Endodermal cell (in vitro differentiated cells): ENCODE measurements at regions not wholly inside any gene's neighbourhood (a gene's known extent, or its start where the extent isn't known, plus 50 kb on each side); places are given as distances from the start of the nearest gene placed in this dataset.

Experiments used
- DNase-seq: peaks from one replicate; pipeline ENCODE4 v3.0.0-alpha.2; 2017
- H3K27ac ChIP-seq: 2 replicates; pipeline ENCODE4 v1.5.1; 2013; ENCODE audit warnings: mild to moderate bottlenecking, low read depth, low read length, moderate library complexity
- H3K27me3 ChIP-seq: 2 replicates; pipeline ENCODE4 v1.6.1; 2013; ENCODE audit warnings: mild to moderate bottlenecking, low read length, moderate library complexity; ENCODE audit not compliant: insufficient read depth, control insufficient read depth, poor library complexity, severe bottlenecking
- H3K36me3 ChIP-seq: 2 replicates; pipeline ENCODE4 v1.7.0; 2013; ENCODE audit warnings: mild to moderate bottlenecking, low read length, moderate library complexity; ENCODE audit not compliant: control insufficient read depth, insufficient read depth
- H3K4me1 ChIP-seq: one replicate; pipeline ENCODE4 v1.7.0; 2013; ENCODE audit warnings: low read length; ENCODE audit not compliant: control insufficient read depth, insufficient read depth
- H3K4me3 ChIP-seq: 2 replicates; pipeline ENCODE4 v1.5.1; 2013; ENCODE audit warnings: mild to moderate bottlenecking, low read length, moderate library complexity
- H3K9ac ChIP-seq: 2 replicates; pipeline ENCODE4 v1.6.1; 2013; ENCODE audit warnings: mild to moderate bottlenecking, low read length, moderate library complexity; ENCODE audit not compliant: poor library complexity, severe bottlenecking; ENCODE audit errors: extremely low read depth
- H3K9me3 ChIP-seq: 2 replicates; pipeline ENCODE4 v1.6.1; 2013; ENCODE audit warnings: mild to moderate bottlenecking, low read length, moderate library complexity; ENCODE audit not compliant: control insufficient read depth
- H3K27ac Mint-ChIP-seq: 2 replicates; pipeline ENCODE4 v1.8.0; 2020; ENCODE audit warnings: mixed read lengths
- H3K27me3 Mint-ChIP-seq: 2 replicates; pipeline ENCODE4 v1.8.0; 2021; ENCODE audit warnings: mild to moderate bottlenecking, mixed read lengths; ENCODE audit not compliant: insufficient read depth
- H3K36me3 Mint-ChIP-seq: 2 replicates; pipeline ENCODE4 v1.8.0; 2020; ENCODE audit warnings: low read depth, mixed read lengths
- H3K4me1 Mint-ChIP-seq: 2 replicates; pipeline ENCODE4 v1.8.0; 2020; ENCODE audit warnings: mixed read lengths
- H3K4me3 Mint-ChIP-seq: 2 replicates; pipeline ENCODE4 v1.8.0; 2020; ENCODE audit warnings: mild to moderate bottlenecking, moderate library complexity, mixed read lengths
- H3K9me3 Mint-ChIP-seq: 2 replicates; pipeline ENCODE4 v1.8.0; 2020; ENCODE audit warnings: mild to moderate bottlenecking, mixed read lengths
- CTCF ChIP-seq: fragments of 200-600 bp; sonication (generic); conservative IDR thresholded peaks from 2 replicates; pipeline ENCODE4 v1.5.0; 2021; ENCODE audit warnings: antibody characterized with exemption, mild to moderate bottlenecking
- WGBS, 2 experiments: methylation state at CpG; one replicate each; pipeline versions ENCODE4 v1.1.5 to v1.1.7; 2013; ENCODE audit warnings: missing lambda C conversion rate in 2 of 2, mixed read lengths in 1 of 2; ENCODE audit not compliant: insufficient coverage in 1 of 2, insufficient read length in 1 of 2; 5-methylcytosine and 5-hydroxymethylcytosine counted together

- H3K36me3 ChIP-seq = no peaks in the 10 kb centered on the region
- Mint-ChIP-seq H3K36me3 (no peaks in the 10 kb centered on the region), H3K4me1 (no peaks in the 10 kb centered on the region), H3K27me3 (no peaks in the 10 kb centered on the region), H3K4me3 (no peak overlapping the region), H3K9me3 (no peaks in the 10 kb centered on the region), H3K27ac (no peak overlapping the region)
- no peaks in the 10 kb centered on the region for H3K4me1 ChIP-seq
- no peak for TF ChIP-seq CTCF
- WGBS, 2 experiments = 91% methylated on average over 1 of the region's 1 CpG; no CpG with 5 or more reads in 1 of the 2 experiments
- H3K4me3 ChIP-seq = no peak overlapping the region
- DNase-seq = no peak
- H3K27ac ChIP-seq = no peak overlapping the region
- no peak overlapping the region for H3K9ac ChIP-seq
- H3K9me3 ChIP-seq = no peaks in the 10 kb centered on the region
- no peaks in the 10 kb centered on the region for H3K27me3 ChIP-seq
Observed at GRCh38 chr5:143472576-143472975, 69.1 kb upstream of the NR3C1 start.

DNA sequence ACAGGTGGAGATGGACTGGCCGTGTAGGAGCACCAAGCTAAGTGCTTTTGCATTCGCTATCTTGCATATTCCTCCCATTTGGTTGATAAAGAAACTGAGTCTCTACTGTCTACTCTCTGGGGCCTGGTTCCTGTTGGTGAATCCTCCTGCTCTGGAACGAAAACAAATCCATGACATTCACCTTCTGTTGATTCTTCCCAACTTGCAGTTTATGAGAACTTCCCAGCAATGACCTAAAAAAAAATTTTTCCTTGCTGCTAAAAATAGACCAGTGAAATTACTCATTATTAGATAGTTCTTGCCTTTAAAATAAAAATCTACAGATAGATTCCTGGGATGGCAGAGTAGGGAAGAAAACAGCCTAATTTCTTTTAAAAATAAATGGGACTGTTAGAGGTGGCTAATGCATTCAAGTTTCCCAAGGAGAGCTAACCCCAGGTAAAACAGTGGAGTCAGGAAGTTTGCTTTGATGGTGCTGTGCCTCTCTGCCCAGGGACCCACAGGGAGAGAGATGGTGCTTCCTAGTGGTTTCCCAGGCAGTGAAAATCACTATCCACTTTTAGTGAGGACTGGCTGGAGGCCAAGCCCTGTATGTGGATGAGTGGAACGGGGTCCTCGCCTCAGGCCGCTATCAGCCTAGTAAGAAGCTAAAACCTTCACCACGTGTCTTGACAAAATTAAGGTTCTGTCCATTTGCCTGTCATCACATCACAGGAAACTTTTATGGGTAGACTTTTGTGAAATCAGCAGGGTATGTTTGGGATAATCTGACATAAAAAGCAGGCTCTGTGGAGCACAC, 68.4 kb upstream of the NR3C1 start:
- no peaks in the 10 kb centered on the region for H3K36me3 ChIP-seq
- WGBS, 2 experiments = 89 to 95% methylated on average over 4 to 7 of the region's 7 CpGs
- H3K27ac Mint-ChIP-seq = no peak overlapping the region
- H3K9me3 ChIP-seq = no peaks in the 10 kb centered on the region
- H3K9ac ChIP-seq = no peak overlapping the region
- H3K36me3 Mint-ChIP-seq = no peaks in the 10 kb centered on the region
- H3K27me3 Mint-ChIP-seq = no peaks in the 10 kb centered on the region
- H3K4me3 ChIP-seq = no peak overlapping the region
- H3K4me3 Mint-ChIP-seq = no peak overlapping the region
- no peaks in the 10 kb centered on the region for H3K4me1 ChIP-seq
- H3K9me3 Mint-ChIP-seq = no peaks in the 10 kb centered on the region
- no peaks in the 10 kb centered on the region for H3K4me1 Mint-ChIP-seq
- TF ChIP-seq CTCF = no peak
- H3K27me3 ChIP-seq = no peaks in the 10 kb centered on the region
- no peak overlapping the region for H3K27ac ChIP-seq
- no peak for DNase-seq

GRCh38 chr5:143471041-143471509, 67.6 kb upstream of the NR3C1 start:
- Mint-ChIP-seq H3K36me3 (no peaks in the 10 kb centered on the region), H3K27me3 (no peaks in the 10 kb centered on the region), H3K9me3 (no peaks in the 10 kb centered on the region), H3K4me3 (no peak overlapping the region), H3K4me1 (no peaks in the 10 kb centered on the region), H3K27ac (no peak overlapping the region)
- Histone ChIP-seq H3K27ac (no peak overlapping the region), H3K4me1 (no peaks in the 10 kb centered on the region), H3K4me3 (no peak overlapping the region), H3K36me3 (no peaks in the 10 kb centered on the region), H3K27me3 (no peaks in the 10 kb centered on the region), H3K9ac (no peak overlapping the region), H3K9me3 (no peaks in the 10 kb centered on the region)
- no peak for DNase-seq
- no peak for TF ChIP-seq CTCF
- WGBS, 2 experiments = 83 to 90% methylated on average over 1 of the region's 1 CpG
